OCI-LY3 (cell line): ENCODE measurements at regions not wholly inside any gene's neighbourhood (a gene's known extent, or its start where the extent isn't known, plus 50 kb on each side); places are given as distances from the start of the nearest gene placed in this dataset.

Experiments
- H2AFZ ChIP-seq: fragments of 200-600, 300-600 bp; shearing (Covaris generic); 2 replicates; pipeline ENCODE4 v1.6.0; 2014; ENCODE audit warnings: antibody characterized with exemption, low read depth, low read length
- H3K27ac ChIP-seq: fragments of 200-600, 300-600 bp; sonication (generic); 2 replicates; pipeline ENCODE4 v1.5.1; 2014; ENCODE audit warnings: mild to moderate bottlenecking, low read length, moderate library complexity, mixed read lengths
- H3K27me3 ChIP-seq: fragments of 200-600, 300-600 bp; sonication (generic); 2 replicates; pipeline ENCODE4 v1.6.1; 2014; ENCODE audit warnings: low read depth, low read length, mixed read lengths
- H3K36me3 ChIP-seq: fragments of 200-600, 300-600 bp; sonication (generic); replicated peaks from 2 replicates; pipeline ENCODE3; 2014; ENCODE audit warnings: low read depth, low read length, mixed read lengths
- H3K4me1 ChIP-seq: fragments of 300-600, 200-600 bp; sonication (generic); 2 replicates; pipeline ENCODE4 v1.6.1; 2014; ENCODE audit warnings: low read length, mixed read lengths
- H3K4me2 ChIP-seq: fragments of 200-600, 300-600 bp; sonication (generic); 2 replicates; pipeline ENCODE4 v1.6.1; 2014; ENCODE audit warnings: low read length, mixed read lengths
- H3K4me3 ChIP-seq: fragments of 300-600, 200-600 bp; sonication (generic); 2 replicates; pipeline ENCODE4 v1.5.1; 2014; ENCODE audit warnings: antibody characterized with exemption, mild to moderate bottlenecking, low read length, moderate library complexity
- H3K79me2 ChIP-seq: fragments of 300-600, 200-600 bp; shearing (Covaris generic); 2 replicates; pipeline ENCODE4 v1.6.1; 2014; ENCODE audit warnings: mild to moderate bottlenecking, low read length, mixed read lengths
- H3K9ac ChIP-seq: fragments of 300-600, 200-600 bp; shearing (Covaris generic); 2 replicates; pipeline ENCODE4 v1.6.0; 2014; ENCODE audit warnings: mild to moderate bottlenecking, low read length, moderate library complexity
- H3K9me3 ChIP-seq: fragments of 200-600, 300-600 bp; shearing (Covaris generic); 2 replicates; pipeline ENCODE4 v1.6.1; 2014; ENCODE audit warnings: low read length, mixed read lengths; ENCODE audit not compliant: insufficient read depth
- H4K20me1 ChIP-seq: fragments of 200-600, 300-600 bp; sonication (generic); 2 replicates; pipeline ENCODE4 v1.6.1; 2016; ENCODE audit warnings: low read length, mixed read lengths; ENCODE audit not compliant: insufficient read depth
- CTCF ChIP-seq: fragments of 200-600, 300-600 bp; sonication (generic); IDR thresholded peaks from 2 replicates; pipeline ENCODE4 v1.5.1; 2014; ENCODE audit warnings: antibody characterized with exemption, low read length, low read depth
- EZH2phosphoT487 ChIP-seq: fragments of 200-600 bp; shearing (Covaris generic); IDR thresholded peaks from 2 replicates; pipeline ENCODE4 v1.6.1; 2018; ENCODE audit warnings: antibody characterized with exemption, mixed run types, low read depth

GRCh38 chr2:185130685-185131084 is 532.4 kb downstream of the ZNF804A start:
- Histone ChIP-seq H3K4me1 (peaks cover 7% of the 10 kb centered on the region), H3K4me2 (no peak overlapping the region), H3K4me3 (no peak overlapping the region), H3K9me3 (no peaks in the 10 kb centered on the region), H3K27me3 (no peaks in the 10 kb centered on the region), H3K79me2 (no peaks in the 10 kb centered on the region), H3K36me3 (no peaks in the 10 kb centered on the region), H2AFZ (no peak overlapping the region), H4K20me1 (no peaks in the 10 kb centered on the region), H3K27ac (no peak overlapping the region), H3K9ac (no peak overlapping the region)
- TF ChIP-seq EZH2phosphoT487 = no peak
- no peak for TF ChIP-seq CTCF

DNA sequence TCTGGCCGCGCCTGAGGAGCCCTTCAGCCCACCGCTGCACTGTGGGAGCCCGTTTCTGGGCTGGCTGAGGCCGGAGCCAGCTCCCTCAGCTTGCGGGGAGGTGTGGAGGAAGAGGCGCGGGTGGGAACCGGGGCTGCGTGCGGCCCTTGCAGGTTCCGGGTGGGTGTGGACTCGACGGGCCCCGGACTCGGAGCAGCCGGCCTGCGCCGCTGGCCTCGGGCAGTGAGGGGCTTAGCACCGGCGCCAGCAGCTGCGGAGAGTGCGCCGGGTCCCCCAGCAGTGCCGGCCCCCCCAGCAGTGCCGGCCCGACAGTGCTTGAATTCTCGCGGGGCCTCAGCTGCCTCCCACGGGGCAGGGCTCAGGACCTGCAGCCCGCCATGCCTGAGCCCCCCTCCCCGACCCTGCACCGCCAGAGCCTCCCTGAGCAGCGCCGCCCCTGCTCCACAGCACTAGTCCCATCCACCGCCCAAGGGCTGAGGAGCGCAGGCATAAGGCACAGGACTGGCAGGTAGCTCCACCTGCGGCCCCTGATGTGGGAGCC is 534.2 kb downstream of the ZNF804A start:
- peaks cover 7% of the 10 kb centered on the region for H3K4me1 ChIP-seq
- H3K4me3 ChIP-seq = no peak overlapping the region
- no peak for TF ChIP-seq EZH2phosphoT487
- TF ChIP-seq CTCF = no peak
- no peak overlapping the region for H3K27ac ChIP-seq
- no peaks in the 10 kb centered on the region for H3K36me3 ChIP-seq
- H4K20me1 ChIP-seq = no peaks in the 10 kb centered on the region
- no peaks in the 10 kb centered on the region for H3K9me3 ChIP-seq
- no peak overlapping the region for H3K9ac ChIP-seq
- H3K79me2 ChIP-seq = no peaks in the 10 kb centered on the region
- H3K4me2 ChIP-seq = no peak overlapping the region
- H3K27me3 ChIP-seq = no peaks in the 10 kb centered on the region
- H2AFZ ChIP-seq = no peak overlapping the region

GRCh38 chr2:185137700-185138099 is 539.4 kb downstream of the ZNF804A start:
- no peak for TF ChIP-seq EZH2phosphoT487
- TF ChIP-seq CTCF = no peak
- Histone ChIP-seq H4K20me1 (no peaks in the 10 kb centered on the region), H3K4me1 (no peaks in the 10 kb centered on the region), H2AFZ (no peak overlapping the region), H3K27me3 (no peaks in the 10 kb centered on the region), H3K9me3 (no peaks in the 10 kb centered on the region), H3K4me2 (no peak overlapping the region), H3K36me3 (no peaks in the 10 kb centered on the region), H3K27ac (no peak overlapping the region), H3K9ac (no peak overlapping the region), H3K4me3 (no peak overlapping the region), H3K79me2 (no peaks in the 10 kb centered on the region)

DNA sequence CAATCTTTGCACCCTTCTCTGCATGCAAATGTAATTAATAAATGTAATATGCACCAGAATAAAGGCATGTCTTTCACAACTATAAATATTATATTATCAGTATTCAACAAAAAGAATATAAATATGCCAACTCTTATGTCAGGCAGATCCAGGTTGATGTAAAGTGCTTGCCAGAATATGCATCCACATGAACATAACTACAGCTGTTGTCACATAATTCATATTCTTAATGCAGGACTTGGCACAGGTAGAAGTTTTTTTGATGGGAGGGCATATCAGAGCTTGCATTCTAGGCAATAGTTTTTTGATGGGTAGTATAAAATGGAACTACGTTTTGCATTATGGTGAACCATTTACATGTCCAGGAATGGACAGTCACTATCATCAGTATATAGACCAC is 544.3 kb downstream of the ZNF804A start:
- H3K79me2 ChIP-seq = no peaks in the 10 kb centered on the region
- H3K4me2 ChIP-seq = no peak overlapping the region
- no peak overlapping the region for H3K4me3 ChIP-seq
- no peak overlapping the region for H3K9ac ChIP-seq
- no peaks in the 10 kb centered on the region for H4K20me1 ChIP-seq
- H2AFZ ChIP-seq = no peak overlapping the region
- H3K27me3 ChIP-seq = no peaks in the 10 kb centered on the region
- no peaks in the 10 kb centered on the region for H3K9me3 ChIP-seq
- H3K36me3 ChIP-seq = no peaks in the 10 kb centered on the region
- TF ChIP-seq CTCF (no peak), EZH2phosphoT487 (no peak)
- H3K27ac ChIP-seq = no peak overlapping the region
- H3K4me1 ChIP-seq = no peaks in the 10 kb centered on the region
